SIG-M5 treated with dmso at 0.1 percent for 504 hours (cell line): ENCODE measurements at regions not wholly inside any gene's neighbourhood (a gene's known extent, or its start where the extent isn't known, plus 50 kb on each side); places are given as distances from the start of the nearest gene placed in this dataset.
"Not testable (repeated sequence)": the region's sequence is repeated elsewhere in the genome, so short reads cannot be mapped to it uniquely, and the experiment has no call there.

Experiments used
- DNase-seq: peaks from one replicate; lab custom pipeline; 2025; ENCODE audit not compliant: unreplicated experiment; lab: John Stamatoyannopoulos, UW

DNA sequence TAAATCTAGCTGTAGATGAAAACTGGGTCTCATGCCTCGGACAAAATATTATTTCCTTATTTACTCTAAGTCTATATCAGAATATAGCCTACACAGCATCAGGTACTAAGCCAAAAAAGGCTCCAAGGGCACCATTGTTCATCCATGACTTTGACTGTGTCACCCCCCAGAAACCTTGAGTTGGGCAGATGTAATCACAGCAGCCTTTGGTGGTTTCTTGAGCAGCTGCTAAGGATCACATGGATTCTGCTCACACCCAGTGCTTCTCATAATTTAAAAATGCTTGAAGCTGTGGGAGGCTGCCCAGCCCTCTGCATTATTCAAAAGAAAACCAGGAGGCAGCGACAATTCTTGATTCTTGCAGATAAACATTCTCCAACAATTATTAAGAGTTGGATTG lies 293.5 kb upstream of the PLGLB2 start:
- not testable (repeated sequence) for DNase-seq

DNA sequence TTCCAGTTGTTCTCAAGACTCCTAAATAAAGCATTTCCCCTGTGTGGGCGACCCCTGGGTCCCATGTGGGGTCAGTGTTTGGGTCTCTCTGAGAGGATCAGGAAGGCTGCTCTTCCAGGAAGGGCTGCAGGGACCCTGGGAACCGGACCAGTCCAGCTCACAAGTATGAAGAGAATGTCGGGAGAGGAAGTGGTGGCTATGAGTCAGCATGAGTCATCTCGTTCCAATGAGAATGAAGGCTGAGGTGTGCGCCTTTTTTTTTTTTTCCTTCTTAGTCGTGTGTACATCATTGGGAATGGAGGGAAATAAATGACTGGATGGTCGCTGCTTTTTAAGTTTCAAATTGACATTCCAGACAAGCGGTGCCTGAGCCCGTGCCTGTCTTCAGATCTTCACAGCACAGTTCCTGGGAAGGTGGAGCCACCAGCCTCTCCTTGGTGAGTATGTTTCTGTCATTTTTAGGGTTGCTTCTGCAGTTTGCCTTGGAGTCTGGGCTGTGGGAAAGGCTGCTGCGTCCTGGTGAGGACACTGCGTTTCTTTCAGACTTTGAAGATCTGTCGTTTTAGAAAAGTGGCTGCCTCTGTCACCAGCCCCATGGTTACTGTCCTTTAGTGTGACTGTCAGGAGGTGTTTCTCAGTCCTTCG lies 292.6 kb upstream of the PLGLB2 start:
- DNase-seq, result not testable (repeated sequence)

DNA sequence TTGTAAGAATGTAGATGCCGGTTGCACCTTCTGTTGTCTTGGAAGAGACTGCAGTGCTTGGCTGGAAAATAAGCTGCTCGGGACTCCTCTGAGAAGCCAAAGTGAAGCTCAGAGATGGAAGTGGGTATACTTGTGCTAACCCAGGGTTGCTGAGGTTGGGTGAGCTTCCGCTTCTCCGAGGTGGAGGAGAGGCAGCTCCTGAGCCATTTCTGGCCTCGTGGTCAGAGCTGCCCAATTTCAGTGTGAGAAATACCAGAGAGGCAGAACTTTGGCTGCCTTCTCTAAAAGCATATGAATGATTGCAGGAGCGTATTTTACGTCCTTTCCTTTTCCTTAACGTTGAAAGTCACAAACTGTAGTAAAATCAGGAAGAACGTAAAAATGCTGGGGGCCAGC lies 292.0 kb upstream of the PLGLB2 start:
- DNase-seq, result not testable (repeated sequence)

DNA sequence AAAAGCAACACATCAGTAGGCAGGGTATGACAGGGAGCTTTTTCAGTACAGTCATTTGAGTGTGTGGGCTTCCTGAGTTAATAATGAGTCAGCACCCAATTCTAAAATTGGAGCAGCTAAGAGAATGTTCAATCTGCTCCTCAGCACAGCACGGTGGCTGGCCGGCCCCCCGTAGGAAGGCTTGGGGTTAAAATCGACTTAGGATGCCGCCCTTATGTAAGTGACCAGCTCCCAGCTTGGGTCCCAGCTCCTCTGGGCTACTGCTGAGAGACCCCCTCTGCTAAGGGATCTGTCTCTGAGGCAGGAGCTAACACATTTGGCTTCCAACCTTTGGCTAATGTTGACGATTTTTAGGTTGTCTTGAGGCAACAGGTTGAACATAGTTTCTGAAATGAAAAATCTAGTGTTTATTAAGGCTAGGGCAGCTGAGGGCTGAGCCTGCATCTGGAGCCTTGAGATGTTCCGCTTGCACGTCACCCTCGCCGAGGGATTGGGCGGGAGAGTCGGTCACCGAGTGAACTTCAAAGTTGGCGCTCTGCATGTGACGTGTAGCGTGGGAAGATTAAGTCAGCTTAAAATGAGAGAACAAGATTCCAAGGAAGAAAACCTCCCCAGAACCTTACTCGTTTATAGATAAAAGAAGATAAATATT lies 291.3 kb upstream of the PLGLB2 start:
- not testable (repeated sequence) for DNase-seq

DNA sequence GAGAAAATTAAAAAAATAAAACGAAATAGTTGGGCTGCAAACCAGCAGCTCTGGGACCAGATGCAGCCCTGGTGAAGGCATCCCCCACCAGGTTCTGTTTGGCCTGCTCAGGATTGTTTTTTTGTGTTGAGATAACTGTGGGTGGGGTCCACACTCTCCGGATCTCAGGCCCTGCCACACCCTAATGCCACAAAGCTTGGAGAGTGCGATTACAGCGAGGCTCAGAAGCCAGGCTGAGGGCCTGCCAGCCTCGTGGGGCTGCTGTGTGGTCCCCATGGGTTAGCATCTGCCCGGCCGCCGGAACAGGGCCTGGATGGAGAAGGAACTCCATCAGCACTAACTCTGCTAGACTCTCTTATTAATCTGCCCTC lies 290.8 kb upstream of the PLGLB2 start:
- not testable (repeated sequence) for DNase-seq

DNA sequence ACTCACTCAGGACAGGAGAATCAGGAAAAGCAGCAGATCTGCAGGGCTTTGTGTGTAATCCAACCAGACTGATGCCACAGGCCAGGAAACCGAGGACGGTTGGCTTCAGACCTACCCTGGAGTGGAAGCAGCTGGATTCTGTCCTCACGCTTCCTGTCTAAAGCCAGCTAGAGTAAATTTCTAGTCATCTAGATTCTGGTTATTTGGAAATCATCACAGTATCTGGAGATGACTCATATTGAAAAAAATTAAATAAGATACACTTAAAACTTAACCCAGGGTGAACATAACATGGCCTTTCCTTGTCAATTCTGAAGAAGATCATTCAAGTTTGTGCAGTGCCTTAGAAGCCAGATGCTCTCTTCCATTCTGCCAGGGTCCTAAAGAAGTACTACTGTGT lies 288.9 kb upstream of the PLGLB2 start:
- DNase-seq, result not testable (repeated sequence)

DNA sequence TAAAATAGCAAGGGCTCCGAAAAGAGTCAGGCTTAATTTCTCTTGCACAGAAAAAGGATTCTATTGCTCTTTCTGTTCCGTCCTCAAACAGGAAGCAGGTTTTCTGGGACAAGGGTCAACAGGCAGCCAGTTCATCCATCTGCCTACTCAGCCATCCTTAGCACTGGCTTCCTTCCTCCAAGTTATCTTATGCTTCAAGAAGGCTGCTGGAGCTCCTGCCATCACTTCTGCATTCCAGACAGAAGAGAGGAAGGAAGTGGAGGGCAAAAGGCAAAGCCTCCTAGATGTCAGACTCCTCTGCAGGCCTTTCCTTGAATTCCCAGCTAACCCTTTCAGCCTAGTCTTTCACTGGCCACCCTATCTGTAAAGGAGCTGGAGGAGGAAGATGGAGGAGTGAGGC lies 287.8 kb upstream of the PLGLB2 start:
- not testable (repeated sequence) for DNase-seq

DNA sequence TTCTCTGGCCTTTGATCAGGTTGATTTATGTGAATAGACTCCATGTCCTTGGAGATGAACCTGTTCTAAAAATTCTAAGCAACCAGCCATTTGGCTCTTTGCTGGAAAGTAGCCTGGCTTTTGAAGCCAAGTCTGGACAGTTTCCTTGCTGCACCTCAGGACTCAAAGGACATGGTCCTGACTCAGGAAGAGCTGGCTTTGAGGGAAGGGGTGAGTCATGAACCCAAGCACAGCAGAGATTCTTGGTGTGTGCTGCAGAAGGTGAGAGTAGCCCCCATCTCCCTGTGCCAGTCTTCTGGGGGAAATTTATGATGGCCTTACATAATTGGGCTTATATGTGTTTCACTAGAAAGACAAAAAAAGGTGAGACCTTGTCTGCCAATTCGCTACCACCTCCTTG lies 287.2 kb upstream of the PLGLB2 start:
- DNase-seq, result not testable (repeated sequence)

DNA sequence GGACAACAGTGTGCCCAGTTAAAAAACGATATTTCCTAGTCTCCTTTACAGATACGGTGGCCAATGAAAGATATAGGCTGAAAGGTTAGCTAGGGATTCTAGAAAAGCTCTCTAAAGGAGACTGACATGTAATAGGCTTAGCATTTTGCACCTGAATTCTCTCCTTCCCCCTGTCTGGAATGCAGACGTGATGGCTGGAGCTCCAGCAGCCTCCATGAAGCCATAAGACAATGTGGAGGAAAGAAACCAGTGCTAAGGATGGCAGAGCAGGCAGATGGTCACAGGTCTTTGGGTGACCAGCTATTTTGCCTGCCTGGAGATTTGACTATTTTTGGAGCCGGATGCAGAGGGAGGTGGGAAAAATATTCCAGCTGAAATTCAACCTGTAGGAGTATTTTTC lies 286.2 kb upstream of the PLGLB2 start:
- DNase-seq, result not testable (repeated sequence)

DNA sequence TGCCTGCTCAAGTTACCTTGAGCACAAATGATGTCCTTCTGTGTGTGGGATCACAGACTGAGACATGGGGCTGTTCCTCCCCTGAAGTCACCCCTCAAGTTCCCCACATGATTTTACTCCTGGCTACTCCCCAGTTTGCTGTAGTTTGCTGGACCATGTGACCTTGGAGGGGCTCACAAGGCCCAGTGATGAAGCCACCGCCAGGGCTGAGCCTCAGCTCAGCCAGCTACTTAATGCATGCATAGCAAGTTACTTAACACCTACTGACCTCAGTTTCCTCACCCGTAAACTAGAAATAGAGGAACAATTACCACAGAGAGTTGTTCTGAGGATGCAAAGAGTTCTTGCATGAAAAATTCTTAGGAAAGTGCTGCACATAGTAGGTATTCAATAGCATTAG lies 283.7 kb upstream of the PLGLB2 start:
- not testable (repeated sequence) for DNase-seq

DNA sequence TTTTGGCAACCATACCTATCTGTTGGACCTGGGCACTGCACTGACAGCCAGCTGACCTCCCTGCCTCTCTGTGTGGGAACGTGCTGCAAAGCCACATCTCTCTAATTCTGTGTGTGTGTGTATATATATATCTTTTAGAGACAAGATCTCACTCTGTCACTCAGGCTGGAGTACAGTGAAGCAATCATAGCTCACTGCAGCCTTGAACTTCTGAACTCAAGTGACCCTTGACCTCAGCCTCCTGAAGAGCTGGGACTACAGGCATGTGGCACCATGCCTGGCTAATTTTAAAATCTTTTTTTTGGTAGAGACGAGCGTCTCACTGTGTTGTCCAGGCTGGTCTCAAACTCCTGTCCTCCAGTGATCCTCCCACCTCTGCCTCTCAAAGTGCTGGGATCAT lies 282.2 kb upstream of the PLGLB2 start:
- DNase-seq, result not testable (repeated sequence)

DNA sequence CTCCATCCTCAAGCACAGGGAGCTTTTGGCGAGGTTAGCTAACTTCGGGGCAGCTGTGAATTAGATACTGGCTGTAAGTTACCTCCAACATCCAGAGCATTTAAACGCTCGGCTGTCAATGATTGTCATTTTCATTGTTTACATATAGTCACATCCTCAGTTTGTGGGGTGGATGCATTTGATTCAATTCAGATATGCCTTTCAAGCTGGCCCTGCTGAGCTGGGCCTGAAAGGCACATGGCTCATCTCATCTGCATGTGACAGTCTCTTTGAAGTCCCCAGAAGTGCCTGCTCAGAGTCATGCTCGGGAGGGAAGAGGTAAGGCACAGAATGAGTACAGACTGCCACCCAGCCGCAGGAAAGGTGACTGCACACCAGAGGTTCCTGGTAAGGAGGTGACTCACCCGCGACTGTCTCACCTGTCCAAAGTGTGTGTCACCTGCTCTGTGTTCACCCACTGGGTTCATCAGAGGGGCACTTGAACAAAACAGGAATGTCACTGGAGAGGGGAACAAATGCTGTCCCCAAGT lies 281.2 kb upstream of the PLGLB2 start:
- DNase-seq, result not testable (repeated sequence)

DNA sequence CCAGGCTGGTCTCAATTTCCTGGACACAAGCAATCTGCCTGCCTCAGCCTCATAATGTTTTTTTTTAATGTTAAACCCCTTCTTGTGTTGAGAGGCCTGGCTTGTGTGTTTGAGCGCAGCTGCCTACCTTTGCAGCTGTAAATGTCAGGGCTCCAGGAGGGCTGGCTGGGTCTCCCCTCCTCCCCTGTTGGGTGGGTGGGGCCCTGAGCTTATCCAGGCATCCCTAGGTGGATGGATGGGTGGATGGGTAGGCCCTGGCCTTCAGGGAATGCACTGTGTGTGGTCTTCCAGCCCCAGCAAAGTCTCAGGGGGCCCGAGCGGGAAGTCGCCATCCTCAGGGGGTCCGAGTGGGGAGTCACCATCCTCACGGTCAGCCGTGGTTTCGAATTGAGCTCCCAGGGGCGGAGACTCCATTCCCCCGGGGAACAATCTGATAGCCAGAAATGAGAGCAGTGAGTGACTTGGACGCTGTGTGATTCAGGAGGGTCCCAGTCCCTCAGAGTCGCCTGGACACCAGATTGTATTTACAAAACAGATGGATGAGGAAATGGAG lies 279.4 kb upstream of the PLGLB2 start:
- DNase-seq, result not testable (repeated sequence)

DNA sequence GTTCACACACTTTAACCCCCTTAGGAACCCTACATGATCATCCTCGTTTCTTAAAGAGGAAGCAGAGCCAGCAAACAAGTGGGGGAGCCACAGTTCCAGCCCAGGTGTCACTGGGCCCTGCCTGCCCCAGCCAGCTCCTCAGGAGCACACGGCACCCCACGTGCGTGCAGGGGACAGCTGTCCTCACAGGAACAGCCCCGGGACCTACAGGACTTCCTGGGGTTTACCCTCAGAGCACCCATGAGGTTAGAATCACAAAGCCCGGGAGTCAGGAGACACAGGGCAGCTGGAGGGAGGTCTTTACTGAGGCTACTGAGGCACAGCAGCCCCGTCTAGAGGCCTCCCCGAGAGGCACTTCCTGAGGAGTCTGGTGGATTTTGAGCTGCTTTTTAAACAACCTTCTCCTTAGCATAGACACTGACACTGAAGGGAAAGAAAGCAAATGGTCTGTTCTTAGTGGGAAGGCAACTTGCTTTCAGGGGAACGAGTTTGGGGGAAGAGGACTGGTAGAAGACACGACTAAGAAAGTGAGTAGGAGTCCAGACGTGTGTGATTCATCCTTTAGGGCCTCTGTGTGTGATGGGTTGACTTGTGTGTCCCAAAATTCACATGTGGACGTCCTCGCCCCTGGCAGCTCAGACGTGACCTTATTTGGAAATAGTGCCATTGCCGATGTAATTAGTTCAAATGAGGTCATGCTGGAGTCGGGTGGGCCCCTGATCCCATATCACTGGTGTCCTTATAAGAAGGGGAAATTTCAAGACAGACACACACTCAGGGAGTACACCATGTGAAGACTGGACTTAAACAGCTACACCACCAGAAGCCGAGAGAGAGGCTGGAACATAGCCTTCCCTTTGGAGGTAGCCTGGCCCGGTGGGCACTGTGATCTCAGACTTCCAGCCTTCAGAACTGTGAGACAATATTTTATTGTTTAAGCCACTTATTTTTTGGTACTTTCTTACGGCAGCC lies 278.4 kb upstream of the PLGLB2 start:
- DNase-seq, result not testable (repeated sequence)

DNA sequence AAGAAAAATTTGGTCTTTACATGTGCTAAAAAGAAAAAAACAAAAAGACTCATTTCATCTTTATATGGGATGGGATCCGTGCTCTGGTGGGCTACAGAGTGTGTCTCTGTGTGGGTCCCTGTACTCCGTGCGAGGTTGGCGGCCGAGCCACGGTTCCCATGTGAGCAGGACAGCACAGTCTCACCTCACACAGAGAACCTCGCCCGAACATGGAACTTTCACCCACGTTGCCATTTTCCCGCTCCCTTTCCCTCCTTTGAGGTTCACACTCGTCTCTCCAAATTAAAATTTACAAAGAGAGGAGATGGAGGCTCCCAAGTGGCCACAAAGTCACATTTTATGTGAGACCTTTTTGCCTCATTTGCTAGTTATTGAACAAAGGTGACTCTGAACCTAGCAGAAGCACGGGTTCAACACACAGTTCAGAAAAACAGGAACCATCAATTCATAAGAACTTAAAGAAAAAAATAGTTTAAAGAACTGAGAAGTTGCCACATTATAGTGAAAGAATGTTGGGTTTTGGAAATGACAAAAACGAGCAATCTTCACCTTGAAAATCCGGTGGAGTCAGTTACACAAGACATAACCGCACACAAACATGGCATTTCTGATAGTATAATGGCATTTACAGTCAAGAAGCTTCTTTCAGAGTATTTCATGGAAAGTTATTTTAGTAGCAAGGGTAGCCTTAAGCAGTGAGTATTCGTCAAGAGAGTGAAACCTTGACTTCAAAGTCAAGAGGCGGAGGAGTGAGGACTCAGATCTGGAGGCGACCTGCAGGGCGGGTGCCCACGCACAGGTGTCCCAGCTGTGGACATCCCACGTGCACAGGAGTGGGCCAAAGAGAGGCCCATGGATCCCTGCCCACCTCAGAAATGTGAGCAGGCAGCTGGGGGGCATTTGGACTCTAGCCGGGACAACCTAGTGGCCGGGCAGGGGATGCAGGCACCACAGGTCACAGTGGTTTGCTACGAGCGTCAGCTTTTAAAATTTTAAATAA lies 277.2 kb upstream of the PLGLB2 start:
- not testable (repeated sequence) for DNase-seq

DNA sequence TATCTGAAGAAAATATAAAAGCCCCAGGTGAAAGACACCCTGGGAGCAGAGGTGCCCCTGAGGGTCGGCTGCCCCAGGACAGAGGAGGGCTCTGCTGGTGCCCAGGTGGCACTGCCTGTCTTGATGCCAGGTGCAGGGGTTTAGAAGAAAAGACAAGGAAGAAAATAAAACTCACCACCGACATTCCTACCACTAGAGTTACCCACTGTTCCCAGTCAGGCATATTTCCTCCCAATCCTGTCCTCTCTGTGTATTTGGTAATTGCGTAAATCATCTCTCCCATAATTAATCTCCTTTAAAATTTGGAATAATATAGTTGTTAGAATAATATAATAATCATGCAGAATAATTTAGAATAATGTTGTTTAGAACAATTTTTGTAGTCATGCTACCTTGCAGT lies 276.4 kb upstream of the PLGLB2 start:
- DNase-seq, result not testable (repeated sequence)

DNA sequence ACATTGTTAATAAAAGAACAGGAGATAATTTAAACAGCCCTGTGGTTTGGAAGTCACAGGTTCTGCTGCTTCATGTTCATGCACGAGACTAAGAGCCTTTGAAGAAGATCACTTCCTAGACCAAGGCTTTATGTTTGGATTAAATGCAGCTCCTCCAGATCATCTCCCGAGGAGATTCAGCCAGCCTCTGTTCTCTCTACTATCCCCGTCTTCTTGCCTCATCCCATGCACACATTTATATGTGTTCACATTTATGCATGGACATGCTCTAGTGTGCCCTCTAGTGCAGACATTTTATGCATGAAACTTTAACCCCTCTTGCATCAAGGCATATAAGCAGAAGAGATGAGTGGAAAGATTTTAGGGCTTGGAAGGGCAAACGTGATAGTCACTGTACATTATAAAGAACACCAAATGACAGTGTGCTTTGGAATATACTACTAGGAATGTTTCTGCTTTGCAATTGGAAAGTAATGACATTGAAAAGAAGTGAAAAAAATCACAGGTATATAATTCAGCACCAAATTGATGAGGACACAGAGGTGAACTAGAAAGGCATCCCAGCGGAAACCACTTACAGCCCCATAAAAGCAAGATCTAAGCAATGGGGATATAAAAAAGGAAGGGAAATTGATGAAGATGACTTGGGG lies 271.5 kb upstream of the PLGLB2 start:
- not testable (repeated sequence) for DNase-seq

DNA sequence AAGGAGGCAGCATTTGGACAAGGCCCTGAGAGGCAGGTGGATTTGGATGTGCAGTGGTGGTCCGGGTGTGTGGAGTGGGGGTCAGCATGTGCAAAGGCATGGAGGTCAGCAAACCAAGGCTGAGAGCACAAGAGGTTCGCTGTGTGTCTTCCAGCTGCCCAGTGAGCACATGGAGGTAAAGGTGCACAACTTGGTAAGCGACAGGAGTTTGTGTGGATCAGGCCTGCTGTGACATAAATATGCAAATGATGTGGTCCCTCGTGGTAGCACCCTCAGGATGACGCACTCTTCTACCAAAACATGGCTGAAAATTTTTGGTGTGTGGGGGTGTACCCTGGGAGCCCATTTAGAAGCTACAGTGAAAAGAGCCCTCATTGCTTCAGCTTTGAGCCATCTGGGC lies 271.0 kb upstream of the PLGLB2 start:
- not testable (repeated sequence) for DNase-seq

DNA sequence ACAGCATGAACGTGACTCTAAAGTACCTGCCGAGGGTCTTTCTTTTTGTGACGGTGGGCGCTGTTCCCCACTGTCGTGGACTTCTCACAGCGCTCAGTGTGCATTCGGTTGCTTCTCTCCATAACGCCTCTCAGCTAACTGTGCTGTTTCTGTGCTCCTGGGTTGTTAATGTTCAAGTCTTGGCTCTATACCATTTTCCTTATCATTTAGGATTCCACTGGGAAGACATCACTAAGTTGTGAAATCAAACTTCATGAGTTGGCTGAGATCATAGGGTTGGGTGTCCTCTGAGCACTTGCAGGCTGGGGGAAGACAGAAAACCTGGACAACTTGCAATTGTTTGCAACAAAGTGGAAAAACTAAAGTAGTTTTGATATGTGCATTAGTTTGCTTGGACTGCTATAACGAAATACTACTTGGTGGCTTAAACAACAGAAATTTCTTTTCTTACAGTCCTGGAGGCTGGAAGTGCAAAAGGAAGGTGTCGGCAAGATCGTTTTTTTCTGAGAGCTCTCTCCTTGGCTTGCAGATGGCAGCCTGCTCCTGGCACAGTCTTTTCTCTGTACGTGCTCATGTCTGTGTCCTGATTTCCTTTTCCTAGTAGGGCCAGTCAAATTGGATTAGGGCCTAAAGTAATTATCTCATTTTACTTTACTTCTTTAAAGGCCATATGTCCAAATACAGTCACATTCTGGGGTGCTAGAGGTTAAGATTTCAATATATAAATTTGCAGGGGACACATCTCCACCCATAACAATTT lies 270.0 kb upstream of the PLGLB2 start:
- not testable (repeated sequence) for DNase-seq
